22Rv1 (cell line): ENCODE measurements at regions not wholly inside any gene's neighbourhood (a gene's known extent, or its start where the extent isn't known, plus 50 kb on each side); places are given as distances from the start of the nearest gene placed in this dataset.
A peak's percentile ranks its signal among the peaks of the same experiment; 100 is the strongest.

Experiments
- H3K27ac ChIP-seq: fragments of 450-650 bp; 2 replicates; pipeline ENCODE4 v1.5.1; 2017
- CTCF ChIP-seq: fragments of 450-650 bp; IDR thresholded peaks from 2 replicates; pipeline ENCODE4 v1.5.1; 2017; ENCODE audit warnings: mild to moderate bottlenecking
- ZFX ChIP-seq: fragments of 450-650 bp; IDR thresholded peaks from 2 replicates; pipeline ENCODE4 v1.6.1; 2017; ENCODE audit warnings: antibody characterized with exemption, borderline replicate concordance

DNA sequence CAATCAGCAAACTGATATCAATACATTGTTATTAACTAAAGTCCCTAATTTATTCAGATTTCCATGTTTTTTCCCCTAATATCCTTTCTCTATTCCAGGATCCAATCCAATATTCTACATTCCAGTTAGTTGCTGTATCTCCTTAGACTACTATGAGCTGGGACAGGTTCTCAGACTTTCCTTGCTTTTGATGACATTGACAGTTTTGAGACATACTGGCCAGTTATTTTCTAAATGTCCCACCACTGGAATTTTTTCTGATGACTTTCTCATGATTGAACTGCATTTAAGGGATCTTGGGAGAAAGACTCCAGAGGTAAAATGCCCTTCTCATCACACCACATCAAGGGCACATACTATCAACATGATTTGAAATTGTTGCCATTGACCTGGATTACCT lies 177.1 kb upstream of the MAF start:
- TF ChIP-seq CTCF (no peak), ZFX (no peak)
- H3K27ac ChIP-seq, result no peak overlapping the region

DNA sequence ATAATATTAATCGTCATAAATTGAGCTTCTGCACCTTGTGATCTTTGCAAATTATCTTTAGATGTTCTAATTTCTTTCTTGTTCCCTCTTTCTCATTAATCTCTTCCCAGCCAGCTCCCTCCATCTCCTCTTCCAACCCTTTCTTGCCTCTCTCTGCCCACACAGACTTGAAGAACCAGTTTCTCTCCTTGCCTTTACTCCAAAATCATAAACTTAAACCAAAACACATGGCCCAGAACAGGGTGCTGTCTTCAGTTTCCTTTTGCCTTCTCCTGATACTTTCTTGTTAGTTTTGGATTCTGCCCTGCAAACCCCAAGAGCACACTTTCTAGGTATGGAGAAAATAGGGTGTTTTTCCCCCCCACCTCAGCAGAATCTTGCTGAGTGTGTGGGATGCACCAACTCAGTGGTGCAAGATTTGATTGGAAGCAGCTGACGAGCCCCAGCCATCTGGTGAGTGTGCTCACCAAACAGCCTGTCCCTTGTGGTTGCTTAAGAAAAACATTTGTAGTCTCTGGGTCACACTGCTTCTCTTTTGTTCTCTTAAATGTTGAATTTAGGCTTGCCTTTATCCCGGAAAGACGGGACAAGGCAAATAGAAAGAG lies 175.8 kb upstream of the MAF start:
- no peak for TF ChIP-seq CTCF
- no peak overlapping the region for H3K27ac ChIP-seq

GRCh38 chr16:79772784-79773183 lies 172.2 kb upstream of the MAF start:
- TF ChIP-seq ZFX (no peak), CTCF (no peak)
- H3K27ac ChIP-seq, result no peak overlapping the region

GRCh38 chr16:79772048-79772447 lies 171.5 kb upstream of the MAF start:
- no peak overlapping the region for H3K27ac ChIP-seq
- TF ChIP-seq CTCF (no peak), ZFX (no peak)

DNA sequence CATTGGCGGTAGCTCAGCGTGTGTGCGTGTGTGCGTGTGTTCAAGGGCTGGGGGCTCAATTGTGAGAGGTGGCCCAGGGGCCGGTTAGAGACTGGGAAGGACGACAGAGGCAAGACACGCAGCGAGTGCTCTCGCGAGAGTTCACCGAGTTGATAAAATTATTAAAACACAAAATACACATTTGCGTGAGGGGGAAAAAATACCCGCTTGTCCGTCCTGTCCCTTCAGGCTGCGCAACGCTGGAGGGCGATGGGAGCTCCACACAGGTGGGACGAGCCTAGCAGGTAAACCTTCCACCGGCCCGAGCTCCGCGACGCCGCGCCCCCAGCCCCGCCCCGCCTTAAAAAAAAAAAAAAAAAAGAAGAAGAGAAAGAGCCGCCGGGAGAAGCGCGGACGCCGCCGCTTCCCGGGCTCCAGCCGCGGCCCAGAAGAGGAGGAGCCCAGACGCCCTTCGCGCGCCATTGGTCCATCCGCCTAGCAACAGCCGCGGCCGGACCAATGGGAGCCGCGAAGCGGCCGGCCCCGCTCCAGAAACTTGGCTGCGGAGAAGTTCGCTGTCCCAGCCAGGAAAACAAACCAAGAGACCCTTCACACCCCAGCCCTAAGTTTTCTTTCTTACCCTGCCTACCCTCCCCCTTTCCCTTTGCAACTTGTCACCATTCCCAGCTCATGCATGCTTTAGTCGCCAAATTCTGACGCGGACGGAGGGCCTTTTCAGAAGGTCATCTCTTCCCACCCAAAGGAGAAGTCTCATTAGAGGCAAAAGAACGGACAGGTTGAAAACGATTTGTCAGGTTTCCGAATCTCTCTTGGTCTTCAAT lies 169.9 kb upstream of the MAF start:
- TF ChIP-seq ZFX (no peak), CTCF (no peak)
- H3K27ac ChIP-seq, result peak overlapping the region; percentile 42; the same call in 1 of the 2 replicates

- no peak for TF ChIP-seq ZFX
- no peak for TF ChIP-seq CTCF
- H3K27ac ChIP-seq, result peak overlapping the region; percentile 42; the same call in 1 of the 2 replicates
These were observed 169.3 kb upstream of the MAF start for GRCh38 chr16:79769928-79770243.

- no peak overlapping the region for H3K27ac ChIP-seq
- TF ChIP-seq CTCF (no peak), ZFX (no peak)
These were observed 168.9 kb upstream of the MAF start for GRCh38 chr16:79769270-79769927.
